ENCODE measurements at regions not wholly inside any gene's neighbourhood (a gene's known extent, or its start where the extent isn't known, plus 50 kb on each side); places are given as distances from the start of the nearest gene placed in this dataset.

DNA sequence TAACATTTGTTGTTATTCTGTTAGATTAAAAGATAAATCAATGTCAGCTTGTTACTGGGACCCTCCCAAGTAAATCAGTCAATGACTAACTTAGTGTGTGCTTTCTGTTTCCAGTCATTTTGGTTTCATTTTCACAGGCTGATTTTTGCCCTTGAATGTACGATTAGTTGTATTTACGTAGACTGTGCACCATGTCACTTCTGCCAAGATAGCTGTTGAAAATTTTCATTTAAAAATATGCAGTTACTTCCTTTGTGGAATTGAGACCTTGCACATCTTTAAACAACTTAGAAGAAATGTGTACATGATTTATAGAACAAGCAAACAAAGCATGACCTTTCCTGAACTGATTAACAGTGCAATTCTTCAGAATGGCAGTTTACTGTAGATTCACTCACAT is 944.8 kb upstream of the CITED2 start:
- TF ChIP-seq, protein P1, sequence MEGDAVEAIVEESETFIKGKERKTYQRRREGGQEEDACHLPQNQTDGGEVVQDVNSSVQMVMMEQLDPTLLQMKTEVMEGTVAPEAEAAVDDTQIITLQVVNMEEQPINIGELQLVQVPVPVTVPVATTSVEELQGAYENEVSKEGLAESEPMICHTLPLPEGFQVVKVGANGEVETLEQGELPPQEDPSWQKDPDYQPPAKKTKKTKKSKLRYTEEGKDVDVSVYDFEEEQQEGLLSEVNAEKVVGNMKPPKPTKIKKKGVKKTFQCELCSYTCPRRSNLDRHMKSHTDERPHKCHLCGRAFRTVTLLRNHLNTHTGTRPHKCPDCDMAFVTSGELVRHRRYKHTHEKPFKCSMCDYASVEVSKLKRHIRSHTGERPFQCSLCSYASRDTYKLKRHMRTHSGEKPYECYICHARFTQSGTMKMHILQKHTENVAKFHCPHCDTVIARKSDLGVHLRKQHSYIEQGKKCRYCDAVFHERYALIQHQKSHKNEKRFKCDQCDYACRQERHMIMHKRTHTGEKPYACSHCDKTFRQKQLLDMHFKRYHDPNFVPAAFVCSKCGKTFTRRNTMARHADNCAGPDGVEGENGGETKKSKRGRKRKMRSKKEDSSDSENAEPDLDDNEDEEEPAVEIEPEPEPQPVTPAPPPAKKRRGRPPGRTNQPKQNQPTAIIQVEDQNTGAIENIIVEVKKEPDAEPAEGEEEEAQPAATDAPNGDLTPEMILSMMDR (IDR thresholded peaks at IDR 0.05), result no peak
- no peak for TF ChIP-seq POLR2A (IDR thresholded peaks at IDR 0.05)
